GM18507 (cell line): ENCODE measurements at regions not wholly inside any gene's neighbourhood (a gene's known extent, or its start where the extent isn't known, plus 50 kb on each side); places are given as distances from the start of the nearest gene placed in this dataset.

Experiments used
- DNase-seq: peaks from one replicate; pipeline ENCODE4 v3.0.0; 2011; ENCODE audit warnings: low read depth; ENCODE audit not compliant: insufficient read length; ENCODE audit errors: extremely low spot score
- FAIRE-seq: peaks from 2 replicates; lab custom pipeline; 2011; peaks lifted over from hg19 to GRCh38; lab: Jason Lieb, UNC

- DNase-seq (no peak), FAIRE-seq (no peak)
Measured at GRCh38 chr5:3856036-3856435, 260.4 kb downstream of the IRX1 start.

- no peak for FAIRE-seq
- DNase-seq, result no peak
Measured at GRCh38 chr5:3858524-3858923, 262.9 kb downstream of the IRX1 start.

DNA sequence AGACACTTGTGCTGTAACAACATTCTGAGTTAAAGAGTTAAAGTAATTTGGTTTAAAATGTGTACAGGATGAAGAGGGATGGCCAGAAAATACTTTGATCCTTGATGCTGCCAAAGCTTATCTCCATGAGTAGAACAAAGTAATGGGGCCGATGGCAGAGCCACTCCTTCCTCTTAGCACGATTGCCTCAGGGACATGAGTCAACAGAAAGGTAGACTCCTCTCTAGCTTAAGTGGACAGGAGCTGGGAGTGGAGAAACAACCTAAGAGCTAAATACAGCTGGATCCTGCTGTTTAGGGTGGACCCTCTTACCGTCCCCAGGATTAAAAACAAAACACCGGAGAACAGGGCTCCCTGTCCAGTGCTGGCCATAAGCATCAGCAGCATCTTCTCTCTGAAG, 267.3 kb downstream of the IRX1 start:
- FAIRE-seq (no peak), DNase-seq (no peak)

DNA sequence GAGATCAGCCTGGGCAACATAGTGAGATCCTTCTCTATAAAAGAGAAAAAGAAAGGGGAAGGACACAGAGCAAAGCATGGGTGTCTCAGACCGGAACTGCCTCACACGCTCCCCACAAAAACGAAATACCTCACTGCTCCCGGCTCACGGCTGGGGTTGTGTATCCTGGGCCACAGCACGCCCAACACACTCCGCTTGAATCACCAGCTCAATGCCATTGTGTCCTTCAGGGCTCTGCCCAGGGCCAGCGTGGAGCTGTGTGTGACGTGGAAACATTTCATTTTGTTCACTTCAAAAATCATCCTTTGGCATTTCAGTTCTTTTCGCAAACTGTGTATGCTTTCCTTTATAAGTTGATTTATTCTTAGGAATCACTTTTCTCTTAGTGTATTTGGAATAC, 279.5 kb downstream of the IRX1 start:
- FAIRE-seq (no peak), DNase-seq (no peak)

- no peak for FAIRE-seq
- DNase-seq, result no peak
Measured at GRCh38 chr5:3878267-3878666, 282.6 kb downstream of the IRX1 start.

DNA sequence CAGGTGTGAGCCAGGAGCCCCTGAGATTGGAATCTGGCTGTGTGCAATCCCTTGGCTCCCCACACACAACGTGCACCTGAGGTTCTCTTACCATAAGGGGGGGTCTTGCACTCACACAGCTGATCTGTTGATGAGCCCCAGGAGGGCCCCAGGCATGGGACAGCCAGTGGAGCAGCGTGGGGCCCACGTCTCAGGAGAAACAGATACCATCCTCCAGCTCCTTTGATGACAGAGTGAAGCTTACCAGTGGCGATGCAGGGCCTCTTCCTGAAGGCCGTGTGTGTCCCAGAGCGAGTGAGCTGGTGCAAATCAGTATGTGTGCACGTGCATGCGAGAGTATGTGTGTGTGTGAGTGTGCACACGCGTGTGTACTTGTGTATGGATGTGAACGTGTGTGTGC, 287.4 kb downstream of the IRX1 start:
- no peak for FAIRE-seq
- no peak for DNase-seq

- no peak for FAIRE-seq
Measured at GRCh38 chr5:3886524-3887451, 291.2 kb downstream of the IRX1 start.

DNA sequence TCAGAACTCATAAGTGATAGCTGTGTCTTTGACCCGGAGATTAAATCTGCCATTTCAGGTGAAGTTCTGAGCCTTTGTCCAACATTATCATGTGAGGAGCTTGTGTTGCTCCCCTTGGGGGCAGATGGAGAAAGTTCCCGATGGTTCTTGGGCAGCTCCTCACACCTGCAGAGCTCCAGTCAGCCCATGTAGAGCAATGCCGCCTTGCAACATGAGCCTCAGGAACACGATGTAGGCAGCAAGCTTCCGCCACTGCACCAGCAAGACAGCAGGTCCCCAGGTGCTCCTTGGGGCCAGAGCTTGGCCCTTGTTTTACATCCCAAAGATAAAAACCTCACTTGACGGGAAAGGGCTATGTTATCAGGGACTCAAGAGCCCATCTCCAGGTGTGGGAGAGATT, 292.7 kb downstream of the IRX1 start:
- DNase-seq (no peak), FAIRE-seq (no peak)

More at GRCh38 chr5:3886524-3887451, 291.2 kb downstream of the IRX1 start:
- no peak for DNase-seq

DNA sequence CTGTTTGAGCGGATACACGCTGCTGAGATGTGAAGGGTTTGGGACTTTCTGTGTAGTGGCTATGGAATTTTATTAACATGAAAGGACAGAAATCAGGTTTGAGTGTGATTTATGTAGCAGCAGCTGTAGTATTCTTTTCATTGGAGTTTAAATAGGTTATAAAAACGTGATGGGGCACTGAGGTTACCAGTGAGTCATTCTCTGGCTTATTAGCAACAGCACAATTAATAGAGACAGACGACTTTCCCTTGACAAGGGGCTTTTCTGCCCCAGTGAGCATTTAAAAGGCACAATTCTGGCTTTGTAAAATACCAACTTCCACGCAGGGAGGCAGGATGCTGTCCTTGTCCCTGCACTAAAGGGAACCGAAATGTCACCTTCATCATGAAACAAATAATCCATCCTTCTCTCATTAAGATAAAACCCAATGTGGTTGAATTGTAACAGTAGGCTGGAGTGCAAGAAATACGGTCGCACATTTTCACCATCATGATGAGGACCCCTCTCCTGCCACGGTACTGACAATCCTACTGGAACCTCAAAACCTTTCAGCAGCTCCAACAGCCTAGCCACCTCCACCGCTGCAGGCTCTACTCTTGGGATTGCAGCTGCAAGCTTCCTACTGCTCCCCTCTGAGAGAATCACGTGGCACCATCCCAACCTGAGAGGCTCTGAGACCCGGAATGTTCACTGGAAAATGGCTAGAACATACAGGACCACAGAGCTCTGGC, 293.9 kb downstream of the IRX1 start:
- no peak for DNase-seq
- FAIRE-seq, result no peak

DNA sequence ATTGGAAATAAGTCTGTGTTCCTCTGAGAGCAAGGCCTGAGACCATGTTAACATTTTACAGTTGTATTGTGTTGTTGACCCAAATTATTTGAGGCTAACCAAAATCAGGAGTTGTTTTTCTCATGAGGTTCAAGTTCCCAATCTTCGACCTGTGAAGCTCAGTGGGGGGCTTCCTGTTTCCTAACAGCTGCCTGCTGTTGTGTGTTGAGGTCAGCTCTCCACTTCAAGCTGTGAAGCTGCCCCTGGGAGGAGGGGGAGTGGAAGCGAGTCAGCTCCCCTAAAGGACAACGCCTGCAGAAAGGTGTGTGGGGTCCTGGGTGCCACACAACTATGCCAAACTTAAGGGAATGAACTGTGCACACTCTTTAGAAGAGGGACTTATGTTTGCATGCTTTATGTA, 295.5 kb downstream of the IRX1 start:
- FAIRE-seq (no peak), DNase-seq (no peak)

DNA sequence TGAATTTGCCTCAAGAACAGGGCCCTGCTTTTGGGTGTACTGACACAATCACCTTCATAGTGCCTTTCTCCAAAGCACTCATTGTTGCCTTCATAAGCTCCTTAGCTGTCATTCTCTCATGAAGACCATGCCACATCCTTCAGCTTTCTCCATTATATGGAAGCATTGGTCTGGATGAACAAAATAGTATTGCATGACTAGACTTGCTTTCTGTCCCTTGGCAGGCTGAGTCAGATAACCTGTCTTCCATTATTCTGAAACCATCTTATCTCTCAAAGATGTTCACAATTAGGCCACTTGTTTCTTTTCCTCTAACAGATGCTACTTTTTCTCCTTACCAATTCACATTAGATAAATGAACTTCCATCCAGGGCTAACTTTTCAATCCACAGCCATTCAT, 297.9 kb downstream of the IRX1 start:
- no peak for FAIRE-seq
- DNase-seq, result no peak

DNA sequence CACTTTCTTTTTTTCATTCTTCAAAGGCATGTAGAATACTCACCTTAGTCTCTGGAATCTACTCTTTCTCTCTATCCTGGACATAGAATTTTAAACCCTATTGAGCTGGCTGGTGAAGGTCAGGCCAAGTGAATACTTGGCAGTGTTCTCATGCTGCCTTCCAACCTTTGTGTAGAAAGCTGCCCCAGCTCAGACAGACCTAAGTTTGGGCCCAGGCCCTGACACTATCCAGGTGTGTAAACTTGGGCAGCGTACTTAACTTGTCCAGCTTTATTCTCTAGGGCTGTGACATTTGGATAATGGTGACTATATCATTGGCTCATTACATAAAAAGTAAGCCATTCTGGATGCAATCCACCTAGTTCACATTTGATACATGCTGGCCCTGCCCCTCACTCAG, 298.3 kb downstream of the IRX1 start:
- no peak for DNase-seq
- no peak for FAIRE-seq

DNA sequence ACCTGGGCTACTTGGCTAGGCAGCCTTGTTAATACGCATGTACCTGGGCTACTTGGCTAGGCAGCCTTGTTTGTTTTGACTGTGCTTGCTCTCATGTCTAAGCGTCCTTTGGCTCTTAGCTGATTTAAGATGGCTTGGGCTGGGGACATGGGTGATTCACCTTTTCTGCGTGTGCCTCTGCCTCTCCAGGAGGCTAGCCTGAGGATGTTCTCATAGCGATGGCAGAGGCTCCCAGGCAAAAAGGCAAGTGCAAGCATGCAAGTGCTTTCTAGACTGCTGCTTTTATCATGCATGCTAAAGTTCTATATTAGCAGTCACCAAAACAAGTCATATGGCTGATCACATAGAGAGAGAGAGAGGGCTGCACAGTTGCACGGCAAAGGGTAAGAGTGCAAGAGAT, 300.5 kb downstream of the IRX1 start:
- FAIRE-seq (no peak), DNase-seq (no peak)

- FAIRE-seq (no peak), DNase-seq (no peak)
Measured at GRCh38 chr5:3899093-3899492, 303.5 kb downstream of the IRX1 start.

GRCh38 chr5:3904584-3904983, 309.0 kb downstream of the IRX1 start:
- DNase-seq, result no peak
- no peak for FAIRE-seq

DNA sequence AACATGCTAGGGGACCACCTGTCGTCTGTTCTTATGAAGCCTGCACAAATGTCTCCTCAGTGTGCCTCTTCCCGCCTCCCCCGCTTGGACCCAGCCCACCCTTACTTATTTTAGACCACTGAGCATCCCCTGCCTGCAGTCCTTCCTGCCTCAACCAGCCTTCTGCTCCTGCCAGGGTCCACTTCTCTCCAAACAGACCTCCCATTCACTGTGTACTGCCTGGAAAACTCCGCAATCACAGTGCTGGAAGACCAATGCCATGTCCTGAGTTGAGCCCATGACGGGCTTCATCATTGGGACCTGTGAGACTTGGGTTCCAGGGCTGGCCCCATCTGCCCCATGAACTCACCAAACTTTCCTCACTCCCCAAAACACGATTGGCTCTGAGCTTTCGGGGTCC, 309.4 kb downstream of the IRX1 start:
- DNase-seq, result no peak
- FAIRE-seq, result no peak

GRCh38 chr5:3905521-3905920, 309.9 kb downstream of the IRX1 start:
- FAIRE-seq (no peak), DNase-seq (no peak)

DNA sequence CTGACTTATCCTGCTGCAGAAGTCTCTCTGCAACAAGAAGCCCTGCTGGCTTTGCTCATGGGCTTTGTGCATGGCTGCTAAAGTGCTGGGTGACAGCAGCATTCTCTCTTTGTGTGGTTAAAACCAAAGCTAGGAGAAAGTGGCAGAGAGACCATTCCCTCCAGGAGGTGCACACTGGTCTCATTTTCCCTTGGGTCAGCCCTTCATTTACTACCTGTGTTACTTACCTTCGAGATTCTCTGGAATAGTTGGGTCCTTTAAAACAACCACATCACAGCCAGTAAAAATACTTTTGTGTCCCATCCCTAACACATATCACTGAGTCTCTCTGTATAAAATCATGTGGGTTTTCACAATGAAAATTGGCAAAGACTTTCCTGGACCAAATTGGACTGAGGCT, 315.5 kb downstream of the IRX1 start:
- no peak for FAIRE-seq
- DNase-seq, result no peak

- no peak for DNase-seq
- no peak for FAIRE-seq
Measured at GRCh38 chr5:3911773-3912172, 316.1 kb downstream of the IRX1 start.

- FAIRE-seq, result no peak
- DNase-seq, result no peak
Measured at GRCh38 chr5:3912790-3913189, 317.2 kb downstream of the IRX1 start.

DNA sequence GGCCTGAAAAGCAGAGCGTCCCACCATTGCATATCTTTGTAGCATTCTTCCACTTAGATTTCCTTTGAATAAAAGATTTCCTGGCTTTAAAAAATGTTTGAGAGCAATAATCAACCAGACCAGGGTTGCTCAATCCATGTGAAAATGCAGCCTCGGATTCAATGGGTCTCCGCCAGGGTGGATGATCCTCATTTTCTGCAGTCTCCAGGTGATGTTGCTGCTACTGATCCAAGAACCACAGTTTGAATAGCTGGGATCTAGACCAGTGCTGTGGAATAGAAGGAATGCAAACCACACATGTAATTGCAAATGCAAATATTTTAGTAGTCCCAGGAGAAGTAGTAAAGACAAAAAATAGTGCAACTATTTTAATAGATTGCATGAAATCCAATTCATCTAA, 317.6 kb downstream of the IRX1 start:
- no peak for FAIRE-seq
- no peak for DNase-seq
